H9 (cell line): ENCODE measurements at regions not wholly inside any gene's neighbourhood (a gene's known extent, or its start where the extent isn't known, plus 50 kb on each side); places are given as distances from the start of the nearest gene placed in this dataset.

ENCODE experiments used
- DNase-seq: peaks from one replicate; pipeline ENCODE4 v3.0.0-alpha.2; 2017
- H2AFZ ChIP-seq: one replicate; pipeline ENCODE4 v1.6.1; 2013; ENCODE audit warnings: mild to moderate bottlenecking, low read length, control low read depth, moderate library complexity
- H2AK5ac ChIP-seq: 2 replicates; pipeline ENCODE4 v1.6.1; 2013; ENCODE audit warnings: low read length, control low read depth, mixed read lengths; ENCODE audit not compliant: insufficient read length
- H2BK120ac ChIP-seq: one replicate; pipeline ENCODE4 v1.6.1; 2013; ENCODE audit warnings: low read depth, mild to moderate bottlenecking, low read length, control low read depth, inconsistent platforms; ENCODE audit not compliant: poor library complexity, severe bottlenecking
- H2BK12ac ChIP-seq: 2 replicates; pipeline ENCODE4 v1.6.1; 2013; ENCODE audit warnings: low read length, control low read depth, mixed read lengths, low read depth; ENCODE audit not compliant: insufficient read length
- H2BK15ac ChIP-seq: 2 replicates; pipeline ENCODE4 v1.6.1; 2013; ENCODE audit warnings: low read depth, low read length, control low read depth
- H2BK20ac ChIP-seq: one replicate; pipeline ENCODE4 v1.6.1; 2013; ENCODE audit warnings: low read depth, mild to moderate bottlenecking, low read length, control low read depth, inconsistent platforms; ENCODE audit not compliant: poor library complexity, severe bottlenecking
- H2BK5ac ChIP-seq: 2 replicates; pipeline ENCODE4 v1.6.1; 2013; ENCODE audit warnings: low read length, control low read depth, mixed read lengths; ENCODE audit not compliant: insufficient read length
- H3K14ac ChIP-seq: 2 replicates; pipeline ENCODE4 v1.6.1; 2013; ENCODE audit warnings: low read length, control low read depth; ENCODE audit not compliant: insufficient read depth
- H3K18ac ChIP-seq: 2 replicates; pipeline ENCODE4 v1.6.1; 2013; ENCODE audit warnings: low read depth, mild to moderate bottlenecking, mixed read lengths, low read length, control low read depth; ENCODE audit not compliant: insufficient read length
- H3K23ac ChIP-seq: 2 replicates; pipeline ENCODE4 v1.6.1; 2013; ENCODE audit warnings: low read length, control low read depth, mixed read lengths, low read depth; ENCODE audit not compliant: insufficient read length
- H3K23me2 ChIP-seq: 2 replicates; pipeline ENCODE4 v1.6.1; 2013; ENCODE audit warnings: low read depth, mild to moderate bottlenecking, mixed read lengths, low read length, control low read depth; ENCODE audit not compliant: insufficient read length, poor library complexity, severe bottlenecking
- H3K27ac ChIP-seq: 2 replicates; pipeline ENCODE4 v1.5.1; 2013; ENCODE audit warnings: low read length, control low read depth, mixed read lengths, low read depth; ENCODE audit not compliant: insufficient read length
- H3K27me3 ChIP-seq: 2 replicates; pipeline ENCODE4 v1.6.1; 2013; ENCODE audit warnings: low read length, control low read depth, inconsistent platforms; ENCODE audit not compliant: insufficient read depth
- H3K4ac ChIP-seq: 2 replicates; pipeline ENCODE4 v1.6.1; 2013; ENCODE audit warnings: low read depth, mild to moderate bottlenecking, control low read depth, inconsistent platforms, low read length, moderate library complexity
- H3K4me1 ChIP-seq: 2 replicates; pipeline ENCODE4 v1.6.1; 2013; ENCODE audit warnings: low read length, control low read depth, inconsistent platforms; ENCODE audit not compliant: insufficient read depth
- H3K4me2 ChIP-seq: 2 replicates; pipeline ENCODE4 v1.6.1; 2013; ENCODE audit warnings: low read length, control low read depth, mixed read lengths; ENCODE audit not compliant: insufficient read length, insufficient read depth
- H3K56ac ChIP-seq: 2 replicates; pipeline ENCODE4 v1.6.1; 2013; ENCODE audit warnings: low read depth, mild to moderate bottlenecking, mixed read lengths, low read length, control low read depth; ENCODE audit not compliant: insufficient read length
- H3K79me1 ChIP-seq: 2 replicates; pipeline ENCODE4 v1.6.1; 2013; ENCODE audit warnings: low read depth, mild to moderate bottlenecking, moderate library complexity, low read length, control low read depth, inconsistent platforms; ENCODE audit not compliant: insufficient read depth, poor library complexity, severe bottlenecking
- H3K79me2 ChIP-seq: 2 replicates; pipeline ENCODE4 v1.6.1; 2013; ENCODE audit warnings: low read length, control low read depth, inconsistent platforms; ENCODE audit not compliant: insufficient read depth
- H3K9ac ChIP-seq: 2 replicates; pipeline ENCODE4 v1.6.1; 2013; ENCODE audit warnings: low read length, control low read depth, mixed read lengths; ENCODE audit not compliant: insufficient read length; ENCODE audit errors: extremely low read depth
- H3K9me3 ChIP-seq: one replicate; pipeline ENCODE4 v1.6.1; 2013; ENCODE audit warnings: low read depth, low read length, inconsistent platforms; ENCODE audit not compliant: control insufficient read depth
- H3T11ph ChIP-seq: one replicate; pipeline ENCODE4 v1.6.1; 2013; ENCODE audit warnings: mild to moderate bottlenecking, low read length, control low read depth, inconsistent platforms
- H4K20me1 ChIP-seq: one replicate; pipeline ENCODE4 v1.6.1; 2013; ENCODE audit not compliant: control insufficient read depth, insufficient read length, insufficient read depth
- H4K5ac ChIP-seq: 2 replicates; pipeline ENCODE4 v1.6.1; 2013; ENCODE audit warnings: low read depth, mild to moderate bottlenecking, mixed read lengths, low read length, control low read depth; ENCODE audit not compliant: insufficient read length
- H4K8ac ChIP-seq: replicated peaks from 2 replicates; pipeline ENCODE4 v1.6.1; 2013; ENCODE audit warnings: low read length, control low read depth, mixed read lengths, low read depth; ENCODE audit not compliant: insufficient read length
- H4K91ac ChIP-seq: 2 replicates; pipeline ENCODE4 v1.6.1; 2013; ENCODE audit warnings: low read depth, mild to moderate bottlenecking, moderate library complexity, mixed read lengths, low read length, control low read depth; ENCODE audit not compliant: insufficient read length
- H3K27ac Mint-ChIP-seq, 3 experiments: 2 replicates in 2 of 3; 3 replicates in 1 of 3; pipeline ENCODE4 v1.8.0; 2020 to 2021; ENCODE audit warnings: mixed read lengths in 3 of 3, mild to moderate bottlenecking in 1 of 3, moderate library complexity in 1 of 3
- H3K27me3 Mint-ChIP-seq: 2 replicates; pipeline ENCODE4 v1.8.0; 2021; ENCODE audit warnings: low read depth, mild to moderate bottlenecking, moderate library complexity, mixed read lengths
- H3K36me3 Mint-ChIP-seq, 3 experiments: 2 replicates in 2 of 3; 3 replicates in 1 of 3; pipeline ENCODE4 v1.8.0; 2020 to 2021; ENCODE audit warnings: low read depth in 3 of 3, mixed read lengths in 3 of 3; ENCODE audit not compliant: insufficient read depth in 1 of 3
- H3K4me1 Mint-ChIP-seq, 2 experiments: 2 replicates each; pipeline ENCODE4 v1.8.0; 2020; ENCODE audit warnings: mixed read lengths in 2 of 2
- H3K4me3 Mint-ChIP-seq, 2 experiments: 2 replicates in 1 of 2; 3 replicates in 1 of 2; pipeline ENCODE4 v1.8.0; 2020 to 2021; ENCODE audit warnings: mild to moderate bottlenecking in 2 of 2, mixed read lengths in 2 of 2, moderate library complexity in 1 of 2
- H3K9me3 Mint-ChIP-seq, 2 experiments: 2 replicates in 1 of 2; 3 replicates in 1 of 2; pipeline ENCODE4 v1.8.0; 2020; ENCODE audit warnings: mild to moderate bottlenecking in 2 of 2, mixed read lengths in 2 of 2, moderate library complexity in 1 of 2
- WGBS: extraction: QIAGEN DNeasy Blood & Tissue Kit; methylation state at CpG from one replicate; pipeline ENCODE4 v1.1.7; 2013; ENCODE audit warnings: missing lambda C conversion rate, low lambda C conversion rate, mixed read lengths; ENCODE audit not compliant: insufficient read length; ENCODE audit errors: extremely low coverage; 5-methylcytosine and 5-hydroxymethylcytosine counted together
- TF ChIP-seq, protein P1 (sequence below): fragments of 200-600 bp; sonication (generic); conservative IDR thresholded peaks from 3 replicates; pipeline ENCODE4 v1.8.0; 2021; ENCODE audit warnings: antibody characterized with exemption, mild to moderate bottlenecking

DNA sequence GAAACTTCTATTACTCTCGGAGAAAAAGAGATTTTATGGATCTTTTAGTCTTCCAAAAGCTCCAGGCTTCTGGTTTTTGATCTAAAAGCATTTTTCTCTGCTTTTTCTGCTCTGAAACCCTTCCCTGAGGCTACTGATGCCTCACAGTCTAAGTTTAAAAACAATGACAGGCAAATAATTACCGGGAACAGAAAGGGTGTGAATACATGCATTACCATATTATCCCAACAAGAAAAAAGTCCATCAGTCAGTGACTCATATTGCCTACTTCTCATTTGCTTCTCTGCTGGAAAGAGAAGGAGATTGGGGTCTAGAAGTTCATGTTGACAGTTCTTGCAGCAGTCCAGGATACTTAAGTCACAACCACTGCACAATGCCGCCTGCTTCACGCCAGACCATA lies 482.9 kb upstream of the C16orf82 start:
- no peak for DNase-seq
- no peak overlapping the region for H2BK5ac ChIP-seq
- no peaks in the 10 kb centered on the region for H3K23me2 ChIP-seq
- no peak overlapping the region for H3K23ac ChIP-seq
- Mint-ChIP-seq H3K4me1 (peaks cover 0 to 4% of the 10 kb centered on the region in 2 experiments; a peak in 1 of 4 replicates), H3K4me3 (no peak overlapping the region), H3K27me3 (peaks cover 4% of the 10 kb centered on the region), H3K27ac (no peak overlapping the region), H3K9me3 (peaks cover 2 to 5% of the 10 kb centered on the region in 2 experiments; a peak in 2 of 5 replicates), H3K36me3 (peaks cover 0 to 5% (median 0%) of the 10 kb centered on the region in 3 experiments; a peak in 1 of 7 replicates)
- H3K14ac ChIP-seq, result no peak overlapping the region
- TF ChIP-seq, protein P1, sequence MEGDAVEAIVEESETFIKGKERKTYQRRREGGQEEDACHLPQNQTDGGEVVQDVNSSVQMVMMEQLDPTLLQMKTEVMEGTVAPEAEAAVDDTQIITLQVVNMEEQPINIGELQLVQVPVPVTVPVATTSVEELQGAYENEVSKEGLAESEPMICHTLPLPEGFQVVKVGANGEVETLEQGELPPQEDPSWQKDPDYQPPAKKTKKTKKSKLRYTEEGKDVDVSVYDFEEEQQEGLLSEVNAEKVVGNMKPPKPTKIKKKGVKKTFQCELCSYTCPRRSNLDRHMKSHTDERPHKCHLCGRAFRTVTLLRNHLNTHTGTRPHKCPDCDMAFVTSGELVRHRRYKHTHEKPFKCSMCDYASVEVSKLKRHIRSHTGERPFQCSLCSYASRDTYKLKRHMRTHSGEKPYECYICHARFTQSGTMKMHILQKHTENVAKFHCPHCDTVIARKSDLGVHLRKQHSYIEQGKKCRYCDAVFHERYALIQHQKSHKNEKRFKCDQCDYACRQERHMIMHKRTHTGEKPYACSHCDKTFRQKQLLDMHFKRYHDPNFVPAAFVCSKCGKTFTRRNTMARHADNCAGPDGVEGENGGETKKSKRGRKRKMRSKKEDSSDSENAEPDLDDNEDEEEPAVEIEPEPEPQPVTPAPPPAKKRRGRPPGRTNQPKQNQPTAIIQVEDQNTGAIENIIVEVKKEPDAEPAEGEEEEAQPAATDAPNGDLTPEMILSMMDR, result no peak
- no peak overlapping the region for H3K9ac ChIP-seq
- no peak overlapping the region for H2BK120ac ChIP-seq
- H3K4me2 ChIP-seq, result no peak overlapping the region
- H2AK5ac ChIP-seq, result no peak overlapping the region
- no peak overlapping the region for H3K4ac ChIP-seq
- no peaks in the 10 kb centered on the region for H3K79me1 ChIP-seq
- H2BK20ac ChIP-seq, result no peak overlapping the region
- no peaks in the 10 kb centered on the region for H3K4me1 ChIP-seq
- H4K8ac ChIP-seq, result no peak overlapping the region
- no peak overlapping the region for H3T11ph ChIP-seq
- H3K27me3 ChIP-seq, result no peaks in the 10 kb centered on the region
- no peak overlapping the region for H3K56ac ChIP-seq
- no peaks in the 10 kb centered on the region for H3K9me3 ChIP-seq
- H3K79me2 ChIP-seq, result no peaks in the 10 kb centered on the region
- no peak overlapping the region for H4K5ac ChIP-seq
- no peaks in the 10 kb centered on the region for H4K20me1 ChIP-seq
- no peak overlapping the region for H3K27ac ChIP-seq
- no CpG with 5 or more reads among the region's 4 CpGs for WGBS
- H2BK15ac ChIP-seq, result no peak overlapping the region
- no peak overlapping the region for H3K18ac ChIP-seq
- no peak overlapping the region for H4K91ac ChIP-seq
- H2BK12ac ChIP-seq, result no peak overlapping the region
- H2AFZ ChIP-seq, result no peak overlapping the region
